BJ (cell line): ENCODE measurements at regions not wholly inside any gene's neighbourhood (a gene's known extent, or its start where the extent isn't known, plus 50 kb on each side); places are given as distances from the start of the nearest gene placed in this dataset.

Experiments
- CTCF ChIA-PET: fragments of 350-600 bp; formaldehyde crosslinking; extraction: SDS; loops from one replicate; lab custom pipeline; 2021; ENCODE audit warnings: antibody characterized with exemption, inconsistent platforms; lab: Yijun Ruan, JAX
- POLR2A ChIA-PET: fragments of 300-600 bp; sonication (Branson Sonifier 250); formaldehyde crosslinking; extraction: SDS; loops from one replicate; lab custom pipeline; 2021; ENCODE audit warnings: antibody characterized with exemption; lab: Charles Lee
- DNase-seq: peaks from one replicate; pipeline ENCODE4 v3.0.0-alpha.2; 2011; ENCODE audit warnings: low read depth
- H3K27me3 ChIP-seq: 2 replicates; pipeline ENCODE4 v1.6.0; 2011; ENCODE audit warnings: low read length; ENCODE audit not compliant: control insufficient read depth, insufficient read depth
- H3K36me3 ChIP-seq: 2 replicates; pipeline ENCODE4 v1.5.1; 2011; ENCODE audit warnings: low read length; ENCODE audit not compliant: control insufficient read depth, insufficient read depth
- H3K4me3 ChIP-seq: 2 replicates; pipeline ENCODE4 v1.5.1; 2011; ENCODE audit warnings: low read depth, mild to moderate bottlenecking, control low read depth, low read length
- TF ChIP-seq, protein P1 (sequence below): IDR thresholded peaks from 2 replicates; pipeline ENCODE4 v1.5.1; 2011; ENCODE audit warnings: low read depth, mild to moderate bottlenecking, control low read depth, inconsistent platforms, low read length, moderate library complexity; ENCODE audit not compliant: insufficient read depth

DNA sequence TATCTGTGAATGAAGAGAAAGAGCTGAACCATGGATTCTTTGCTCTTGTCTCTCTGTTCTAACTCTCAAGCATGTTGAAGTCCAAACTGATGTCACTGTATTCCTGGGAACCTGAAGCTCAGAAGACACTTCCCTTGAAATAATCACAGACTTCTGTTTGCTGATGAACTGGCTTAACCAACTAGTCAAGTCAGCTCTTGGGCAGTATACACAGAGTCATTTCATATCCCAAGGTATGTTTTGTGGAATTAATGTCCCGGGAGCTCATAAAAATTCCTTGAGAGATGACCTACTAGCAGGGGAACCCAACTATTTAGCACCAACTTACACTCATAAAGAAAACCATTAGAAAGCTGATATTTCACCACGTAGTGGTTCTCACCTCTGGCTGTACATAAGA, 156.6 kb downstream of the NR4A2 start:
- ChIA-PET POLR2A (no interaction called here), CTCF (interaction anchor here (0.7 kb wide), 1 partner anchor 17 kb away, joined by 3 read pairs; no protein-coding TSS in a partner anchor)

DNA sequence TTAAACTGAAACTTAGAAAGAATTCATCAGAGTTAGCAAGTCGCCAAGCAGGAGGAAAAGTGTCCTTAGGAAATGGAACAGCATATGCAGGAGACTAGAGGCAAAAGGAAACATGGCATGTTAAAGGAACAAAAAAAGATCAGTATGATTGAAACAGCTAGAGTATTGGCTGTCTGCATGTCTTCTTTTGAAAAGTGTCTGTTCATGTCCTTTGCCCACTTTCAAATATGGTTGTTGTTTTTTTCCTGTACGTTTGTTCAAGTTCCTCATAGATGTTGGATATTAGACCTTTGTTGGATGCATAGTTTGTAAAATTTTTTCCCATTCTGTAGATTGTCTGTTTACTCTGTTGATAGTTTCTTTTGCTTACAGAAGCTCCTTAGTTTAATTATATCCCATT, 161.6 kb downstream of the NR4A2 start:
- TF ChIP-seq, protein P1, sequence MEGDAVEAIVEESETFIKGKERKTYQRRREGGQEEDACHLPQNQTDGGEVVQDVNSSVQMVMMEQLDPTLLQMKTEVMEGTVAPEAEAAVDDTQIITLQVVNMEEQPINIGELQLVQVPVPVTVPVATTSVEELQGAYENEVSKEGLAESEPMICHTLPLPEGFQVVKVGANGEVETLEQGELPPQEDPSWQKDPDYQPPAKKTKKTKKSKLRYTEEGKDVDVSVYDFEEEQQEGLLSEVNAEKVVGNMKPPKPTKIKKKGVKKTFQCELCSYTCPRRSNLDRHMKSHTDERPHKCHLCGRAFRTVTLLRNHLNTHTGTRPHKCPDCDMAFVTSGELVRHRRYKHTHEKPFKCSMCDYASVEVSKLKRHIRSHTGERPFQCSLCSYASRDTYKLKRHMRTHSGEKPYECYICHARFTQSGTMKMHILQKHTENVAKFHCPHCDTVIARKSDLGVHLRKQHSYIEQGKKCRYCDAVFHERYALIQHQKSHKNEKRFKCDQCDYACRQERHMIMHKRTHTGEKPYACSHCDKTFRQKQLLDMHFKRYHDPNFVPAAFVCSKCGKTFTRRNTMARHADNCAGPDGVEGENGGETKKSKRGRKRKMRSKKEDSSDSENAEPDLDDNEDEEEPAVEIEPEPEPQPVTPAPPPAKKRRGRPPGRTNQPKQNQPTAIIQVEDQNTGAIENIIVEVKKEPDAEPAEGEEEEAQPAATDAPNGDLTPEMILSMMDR, result no peak
- H3K4me3 ChIP-seq, result no peak overlapping the region
- no peaks in the 10 kb centered on the region for H3K36me3 ChIP-seq
- ChIA-PET CTCF (no interaction called here), POLR2A (no interaction called here)
- no peak for DNase-seq
- no peaks in the 10 kb centered on the region for H3K27me3 ChIP-seq

More for the DNA sequence above, 156.6 kb downstream of the NR4A2 start:
- TF ChIP-seq, protein P1, result no peak
- Histone ChIP-seq H3K36me3 (no peaks in the 10 kb centered on the region), H3K27me3 (no peaks in the 10 kb centered on the region), H3K4me3 (no peak overlapping the region)
- DNase-seq, result no peak

DNA sequence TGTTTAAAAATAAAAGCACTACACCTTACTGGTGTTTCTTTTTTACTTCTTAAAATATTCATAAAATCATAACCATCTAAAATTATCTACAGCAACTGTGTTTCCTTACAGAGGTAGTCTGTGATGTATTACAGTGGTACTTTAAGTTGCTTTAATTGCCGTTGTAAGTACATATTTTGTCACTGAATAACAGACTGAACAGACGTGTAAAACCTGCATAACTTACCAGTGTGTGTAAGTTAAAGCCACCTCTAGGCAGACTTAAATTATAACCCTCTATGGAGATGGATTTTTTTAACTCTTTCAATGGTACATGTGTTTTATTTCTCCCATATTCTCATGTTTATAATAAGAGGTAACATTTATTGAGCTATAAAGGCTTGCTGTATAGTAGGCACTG, 166.8 kb downstream of the NR4A2 start:
- TF ChIP-seq, protein P1, result no peak
- Histone ChIP-seq H3K27me3 (no peaks in the 10 kb centered on the region), H3K36me3 (no peaks in the 10 kb centered on the region), H3K4me3 (no peak overlapping the region)
- ChIA-PET POLR2A (no interaction called here), CTCF (no interaction called here)
- no peak for DNase-seq

DNA sequence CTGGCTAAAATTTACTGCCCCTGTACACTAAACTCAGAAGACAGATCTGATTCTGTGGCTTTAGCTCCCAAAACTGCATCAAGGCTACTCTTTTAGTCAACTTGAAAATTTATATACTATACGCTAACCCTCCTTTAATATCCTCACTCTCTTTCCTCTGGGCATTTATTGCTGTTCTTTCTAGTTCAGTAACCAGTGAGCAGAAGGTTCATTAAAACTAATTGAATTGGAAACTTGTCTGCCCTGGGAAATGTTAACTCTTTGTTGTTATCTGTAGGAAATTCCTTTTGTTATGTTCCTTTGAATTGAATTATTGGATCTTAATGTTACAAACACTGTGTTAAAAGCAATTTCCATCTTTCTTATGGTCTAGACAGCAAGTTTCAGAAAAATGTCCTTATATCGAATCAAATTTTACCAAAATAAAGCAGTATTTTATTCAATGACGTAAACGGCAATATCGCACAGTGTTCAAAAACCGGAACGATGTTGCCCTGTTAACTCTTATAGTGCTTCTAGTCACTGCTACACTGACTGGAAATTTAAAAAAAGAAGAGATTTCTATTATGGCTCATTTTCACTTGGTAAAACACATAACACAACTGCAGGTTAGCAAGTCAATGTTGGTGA, 168.3 kb downstream of the NR4A2 start:
- H3K4me3 ChIP-seq, result no peak overlapping the region
- no peaks in the 10 kb centered on the region for H3K36me3 ChIP-seq
- ChIA-PET POLR2A (no interaction called here), CTCF (no interaction called here)
- no peaks in the 10 kb centered on the region for H3K27me3 ChIP-seq
- DNase-seq, result no peak
- TF ChIP-seq, protein P1, result no peak

DNA sequence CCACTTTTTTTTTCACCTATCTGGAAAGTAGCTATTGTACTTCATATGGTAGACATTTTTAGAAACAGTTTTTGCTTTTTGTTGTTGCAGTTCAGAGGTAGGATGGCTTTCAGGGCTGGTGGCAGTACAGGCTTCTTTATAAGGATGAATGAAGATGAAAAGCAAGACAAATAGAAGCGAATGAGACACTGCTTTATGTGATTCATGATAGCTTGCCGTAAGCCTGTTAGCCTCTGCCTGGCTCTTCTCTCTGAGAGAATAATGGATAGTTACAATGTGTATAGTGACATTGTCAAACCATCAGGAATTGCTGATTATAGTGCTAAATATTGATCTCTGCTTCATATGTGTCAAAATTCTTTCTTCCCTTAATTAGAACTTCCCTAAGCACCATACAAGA, 173.7 kb downstream of the NR4A2 start:
- TF ChIP-seq, protein P1, result no peak
- POLR2A ChIA-PET, result no interaction called here
- no peak for DNase-seq
- Histone ChIP-seq H3K4me3 (no peak overlapping the region), H3K36me3 (no peaks in the 10 kb centered on the region), H3K27me3 (no peaks in the 10 kb centered on the region)
- CTCF ChIA-PET, result no interaction called here
